ENCODE measurements at regions not wholly inside any gene's neighbourhood (a gene's known extent, or its start where the extent isn't known, plus 50 kb on each side); places are given as distances from the start of the nearest gene placed in this dataset.

DNA sequence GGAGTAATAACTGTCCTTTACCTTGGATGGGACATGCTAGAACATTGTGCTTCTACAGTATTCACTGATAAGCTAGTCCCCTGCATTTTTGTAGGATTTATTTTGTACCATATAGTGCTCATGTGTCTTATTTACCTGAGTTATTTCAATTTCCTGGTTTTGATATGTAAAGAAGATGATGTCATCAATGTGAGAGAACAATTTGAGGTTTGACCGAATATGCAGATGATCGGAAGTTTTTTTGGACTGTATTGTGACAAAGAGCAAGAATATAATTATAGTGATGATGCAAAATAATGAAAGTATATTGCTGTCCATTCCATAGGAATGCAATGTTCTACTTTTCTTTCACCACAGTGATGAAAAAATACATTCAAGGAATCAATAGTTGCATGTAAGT lies 114.8 kb downstream of the RERGL start:
- TF ChIP-seq, protein P1, sequence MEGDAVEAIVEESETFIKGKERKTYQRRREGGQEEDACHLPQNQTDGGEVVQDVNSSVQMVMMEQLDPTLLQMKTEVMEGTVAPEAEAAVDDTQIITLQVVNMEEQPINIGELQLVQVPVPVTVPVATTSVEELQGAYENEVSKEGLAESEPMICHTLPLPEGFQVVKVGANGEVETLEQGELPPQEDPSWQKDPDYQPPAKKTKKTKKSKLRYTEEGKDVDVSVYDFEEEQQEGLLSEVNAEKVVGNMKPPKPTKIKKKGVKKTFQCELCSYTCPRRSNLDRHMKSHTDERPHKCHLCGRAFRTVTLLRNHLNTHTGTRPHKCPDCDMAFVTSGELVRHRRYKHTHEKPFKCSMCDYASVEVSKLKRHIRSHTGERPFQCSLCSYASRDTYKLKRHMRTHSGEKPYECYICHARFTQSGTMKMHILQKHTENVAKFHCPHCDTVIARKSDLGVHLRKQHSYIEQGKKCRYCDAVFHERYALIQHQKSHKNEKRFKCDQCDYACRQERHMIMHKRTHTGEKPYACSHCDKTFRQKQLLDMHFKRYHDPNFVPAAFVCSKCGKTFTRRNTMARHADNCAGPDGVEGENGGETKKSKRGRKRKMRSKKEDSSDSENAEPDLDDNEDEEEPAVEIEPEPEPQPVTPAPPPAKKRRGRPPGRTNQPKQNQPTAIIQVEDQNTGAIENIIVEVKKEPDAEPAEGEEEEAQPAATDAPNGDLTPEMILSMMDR (conservative IDR thresholded peaks at IDR 0.05; ENCODE audit: low read depth, low read length), result no peak
- no peak for TF ChIP-seq CHD1 (IDR thresholded peaks at IDR 0.05; ENCODE audit: low read depth, low read length)

Measured in IMR-90 (cell line).